ACC112 (cell line): ENCODE measurements at regions not wholly inside any gene's neighbourhood (a gene's known extent, or its start where the extent isn't known, plus 50 kb on each side); places are given as distances from the start of the nearest gene placed in this dataset.

Source experiments
- H2AFZ ChIP-seq: fragments of 200-600 bp; sonication (generic); one replicate; pipeline ENCODE4 v1.6.0; 2017; ENCODE audit warnings: antibody characterized with exemption, low read length; ENCODE audit not compliant: unreplicated experiment
- H3K27ac ChIP-seq: fragments of 200-600 bp; sonication (generic); 2 replicates; pipeline ENCODE4 v1.5.1; 2014; ENCODE audit warnings: low read depth, mild to moderate bottlenecking, antibody characterized with exemption, low read length, moderate library complexity
- H3K27me3 ChIP-seq: fragments of 200-600 bp; sonication (generic); 2 replicates; pipeline ENCODE4 v1.6.1; 2014; ENCODE audit warnings: mild to moderate bottlenecking, antibody characterized with exemption, low read length, moderate library complexity, mixed read lengths; ENCODE audit not compliant: insufficient read depth
- H3K36me3 ChIP-seq: fragments of 200-600 bp; sonication (generic); 2 replicates; pipeline ENCODE4 v1.6.1; 2016; ENCODE audit warnings: mild to moderate bottlenecking, antibody characterized with exemption, low read length, moderate library complexity, mixed read lengths; ENCODE audit not compliant: insufficient read depth
- H3K4me1 ChIP-seq: fragments of 200-600 bp; sonication (generic); one replicate; pipeline ENCODE4 v1.6.1; 2016; ENCODE audit warnings: low read length, mixed read lengths; ENCODE audit not compliant: insufficient read depth, unreplicated experiment, control insufficient read depth
- H3K4me3 ChIP-seq: fragments of 200-600 bp; sonication (generic); 2 replicates; pipeline ENCODE4 v1.5.1; 2014; ENCODE audit warnings: mild to moderate bottlenecking, low read depth, low read length
- H3K79me2 ChIP-seq: fragments of 200-600 bp; sonication (generic); one replicate; pipeline ENCODE4 v1.6.0; 2016; ENCODE audit warnings: low read length; ENCODE audit not compliant: control insufficient read depth, unreplicated experiment, insufficient read depth

GRCh38 chrX:136975684-136976470, 57.9 kb downstream of the GPR101 start:
- Histone ChIP-seq H3K27ac (no peak overlapping the region), H3K79me2 (no peaks in the 10 kb centered on the region), H3K27me3 (no peaks in the 10 kb centered on the region), H3K4me1 (no peaks in the 10 kb centered on the region), H2AFZ (no peak overlapping the region), H3K4me3 (peak overlapping the region; percentile 45; the same call in 1 of the 2 replicates), H3K36me3 (no peaks in the 10 kb centered on the region)

- Histone ChIP-seq H3K4me1 (no peaks in the 10 kb centered on the region), H3K79me2 (no peaks in the 10 kb centered on the region), H3K4me3 (no peak overlapping the region), H3K27me3 (no peaks in the 10 kb centered on the region), H3K36me3 (no peaks in the 10 kb centered on the region), H2AFZ (no peak overlapping the region), H3K27ac (no peak overlapping the region)
These were observed 65.8 kb downstream of the GPR101 start for GRCh38 chrX:136967966-136968365.

GRCh38 chrX:136963973-136964372, 69.8 kb downstream of the GPR101 start:
- Histone ChIP-seq H3K4me3 (no peak overlapping the region), H3K27ac (no peak overlapping the region), H3K27me3 (no peaks in the 10 kb centered on the region), H3K4me1 (no peaks in the 10 kb centered on the region), H3K79me2 (no peaks in the 10 kb centered on the region), H3K36me3 (no peaks in the 10 kb centered on the region), H2AFZ (no peak overlapping the region)

- Histone ChIP-seq H3K4me1 (no peaks in the 10 kb centered on the region), H2AFZ (no peak overlapping the region), H3K79me2 (no peaks in the 10 kb centered on the region), H3K27me3 (no peaks in the 10 kb centered on the region), H3K36me3 (no peaks in the 10 kb centered on the region), H3K4me3 (no peak overlapping the region), H3K27ac (no peak overlapping the region)
These were observed 72.1 kb downstream of the GPR101 start for GRCh38 chrX:136961594-136962135.

GRCh38 chrX:136954930-136955329, 74.4 kb upstream of the RBMX start:
- Histone ChIP-seq H3K79me2 (no peaks in the 10 kb centered on the region), H2AFZ (no peak overlapping the region), H3K27me3 (no peaks in the 10 kb centered on the region), H3K36me3 (no peaks in the 10 kb centered on the region), H3K4me1 (no peaks in the 10 kb centered on the region), H3K27ac (no peak overlapping the region), H3K4me3 (no peak overlapping the region)

- Histone ChIP-seq H2AFZ (no peak overlapping the region), H3K4me1 (no peaks in the 10 kb centered on the region), H3K27me3 (no peaks in the 10 kb centered on the region), H3K36me3 (no peaks in the 10 kb centered on the region), H3K27ac (no peak overlapping the region), H3K79me2 (no peaks in the 10 kb centered on the region), H3K4me3 (no peak overlapping the region)
These were observed 73.6 kb upstream of the RBMX start for GRCh38 chrX:136953867-136954787.

- no peaks in the 10 kb centered on the region for H3K4me1 ChIP-seq
- H3K79me2 ChIP-seq, result no peaks in the 10 kb centered on the region
- H2AFZ ChIP-seq, result no peak overlapping the region
- no peak overlapping the region for H3K27ac ChIP-seq
- H3K4me3 ChIP-seq, result no peak overlapping the region
- H3K36me3 ChIP-seq, result no peaks in the 10 kb centered on the region
- no peaks in the 10 kb centered on the region for H3K27me3 ChIP-seq
These were observed 69.7 kb upstream of the RBMX start for GRCh38 chrX:136950211-136950610.

- Histone ChIP-seq H3K27me3 (no peaks in the 10 kb centered on the region), H3K4me3 (no peak overlapping the region)
These were observed 61.1 kb upstream of the RBMX start for GRCh38 chrX:136941396-136942337.

GRCh38 chrX:136936183-136936549, 55.6 kb upstream of the RBMX start:
- H3K36me3 ChIP-seq, result no peaks in the 10 kb centered on the region
- H2AFZ ChIP-seq, result no peak overlapping the region
- H3K27ac ChIP-seq, result no peak overlapping the region
- no peak overlapping the region for H3K4me3 ChIP-seq
- no peaks in the 10 kb centered on the region for H3K27me3 ChIP-seq
- H3K79me2 ChIP-seq, result no peaks in the 10 kb centered on the region
- H3K4me1 ChIP-seq, result no peaks in the 10 kb centered on the region

More at GRCh38 chrX:136941396-136942337, 61.1 kb upstream of the RBMX start:
- Histone ChIP-seq H3K36me3 (no peaks in the 10 kb centered on the region), H3K79me2 (no peaks in the 10 kb centered on the region), H3K4me1 (no peaks in the 10 kb centered on the region), H2AFZ (no peak overlapping the region), H3K27ac (no peak overlapping the region)
